ENCODE measurements at regions not wholly inside any gene's neighbourhood (a gene's known extent, or its start where the extent isn't known, plus 50 kb on each side); places are given as distances from the start of the nearest gene placed in this dataset.

DNA sequence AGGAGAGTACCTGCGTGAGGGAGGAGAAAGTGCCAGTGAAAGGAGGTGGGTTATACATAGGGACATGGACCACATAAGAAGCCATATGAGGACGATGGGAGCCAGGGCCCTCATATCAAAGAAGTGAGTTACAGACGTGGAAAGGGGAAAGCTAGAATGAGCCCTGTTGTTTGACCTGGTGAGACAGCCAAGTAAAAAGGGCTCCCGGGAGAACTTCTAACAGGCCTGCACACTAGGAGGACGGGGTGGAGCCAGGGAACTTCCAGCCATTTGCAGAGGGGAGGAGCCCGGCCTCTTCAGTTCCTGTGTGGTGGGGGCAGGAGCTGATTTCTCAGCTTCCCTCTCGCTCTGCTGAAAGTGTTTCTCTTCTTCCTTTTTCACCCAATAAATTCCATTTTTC lies 84.1 kb upstream of the SLC66A3 start:
- no peaks in the 10 kb centered on the region for H3K9me3 ChIP-seq (replicated peaks; ENCODE audit: control insufficient read depth, low read depth, low read length)
- H3K27me3 ChIP-seq (ENCODE audit: control insufficient read depth, insufficient read depth, low read length), result no peaks in the 10 kb centered on the region
- peak; percentile 17 for DNase-seq
- no peak overlapping the region for H3K4me3 ChIP-seq (ENCODE audit: low read length)
- H3K36me3 ChIP-seq (ENCODE audit: control insufficient read depth, insufficient read depth, low read length), result no peaks in the 10 kb centered on the region
- H3K27ac ChIP-seq (ENCODE audit: low read length), result no peak overlapping the region
- H3K4me1 ChIP-seq (ENCODE audit: control insufficient read depth, insufficient read depth, low read length), result no peaks in the 10 kb centered on the region
- 14% methylated on average over 3 of the region's 7 CpGs for WGBS (ENCODE audit: insufficient coverage)

DNA sequence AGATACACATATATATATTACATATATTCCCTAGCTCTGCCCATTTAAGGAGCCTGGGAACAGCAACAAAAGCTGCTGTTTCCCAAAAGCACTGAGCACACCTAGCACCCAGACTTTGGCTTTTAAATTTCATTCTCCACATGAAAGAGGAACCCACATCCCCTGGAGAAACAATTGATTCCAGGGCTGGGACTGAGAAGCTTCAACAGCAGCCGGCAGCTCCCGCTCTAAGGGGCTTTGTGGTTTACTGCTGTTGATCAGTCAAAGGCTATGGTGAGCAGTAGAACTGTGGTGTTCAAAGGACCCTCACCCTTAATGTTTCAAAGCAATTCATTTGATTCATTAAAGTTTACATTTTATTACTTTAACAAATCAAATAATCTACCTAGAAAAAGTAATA lies 83.3 kb upstream of the SLC66A3 start:
- Histone ChIP-seq H3K9me3 (replicated peaks; ENCODE audit: control insufficient read depth, low read depth, low read length) (no peaks in the 10 kb centered on the region), H3K4me1 (ENCODE audit: control insufficient read depth, insufficient read depth, low read length) (no peaks in the 10 kb centered on the region), H3K36me3 (ENCODE audit: control insufficient read depth, insufficient read depth, low read length) (no peaks in the 10 kb centered on the region), H3K27ac (ENCODE audit: low read length) (no peak overlapping the region), H3K4me3 (ENCODE audit: low read length) (no peak overlapping the region), H3K27me3 (ENCODE audit: control insufficient read depth, insufficient read depth, low read length) (no peaks in the 10 kb centered on the region)
- no peak for DNase-seq
- no CpG with 5 or more reads among the region's 2 CpGs for WGBS (ENCODE audit: insufficient coverage)

DNA sequence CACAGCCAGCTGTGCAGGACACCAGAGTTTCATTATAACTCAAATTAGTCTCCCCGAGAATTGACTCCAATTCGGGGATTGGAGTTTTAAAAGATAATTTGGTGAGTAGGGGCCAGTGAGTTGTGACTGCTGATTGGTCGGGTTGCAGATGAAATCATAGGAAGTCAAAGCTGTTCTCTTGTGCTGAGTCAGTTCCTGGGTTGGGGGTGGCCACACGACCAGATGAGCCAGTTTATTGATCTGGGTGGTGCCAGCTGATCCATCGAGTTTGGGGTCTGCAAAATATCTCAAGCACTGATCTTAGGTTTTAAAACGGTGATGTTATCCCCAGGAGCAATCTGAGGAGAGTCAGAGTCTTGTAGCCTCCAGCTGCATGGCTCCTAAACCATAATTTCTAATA lies 82.7 kb upstream of the SLC66A3 start:
- no peaks in the 10 kb centered on the region for H3K36me3 ChIP-seq (ENCODE audit: control insufficient read depth, insufficient read depth, low read length)
- H3K4me1 ChIP-seq (ENCODE audit: control insufficient read depth, insufficient read depth, low read length), result no peaks in the 10 kb centered on the region
- 71% methylated on average over 2 of the region's 6 CpGs for WGBS (ENCODE audit: insufficient coverage)
- no peaks in the 10 kb centered on the region for H3K27me3 ChIP-seq (ENCODE audit: control insufficient read depth, insufficient read depth, low read length)
- H3K4me3 ChIP-seq (ENCODE audit: low read length), result no peak overlapping the region
- H3K27ac ChIP-seq (ENCODE audit: low read length), result no peak overlapping the region
- no peaks in the 10 kb centered on the region for H3K9me3 ChIP-seq (replicated peaks; ENCODE audit: control insufficient read depth, low read depth, low read length)
- DNase-seq, result no peak

DNA sequence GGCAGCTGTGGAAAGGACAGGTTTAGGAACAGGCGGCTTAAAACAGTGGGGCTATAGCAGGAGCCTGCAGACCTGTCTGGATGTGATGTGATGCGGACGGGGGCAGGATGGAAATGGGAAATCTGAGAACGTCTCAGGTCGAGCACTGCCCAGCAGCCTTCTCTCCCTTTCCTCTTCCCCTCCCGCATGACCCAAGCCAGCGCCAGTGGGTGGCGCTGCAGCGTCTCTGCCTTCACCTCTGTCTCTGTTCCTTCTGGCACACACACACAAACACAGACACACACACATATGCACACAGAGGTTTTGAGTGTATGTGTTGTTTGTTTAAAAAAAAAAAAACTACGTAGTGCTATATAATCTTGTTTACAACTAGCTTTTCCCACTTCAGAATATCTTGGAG lies 82.0 kb upstream of the SLC66A3 start:
- no peak overlapping the region for H3K27ac ChIP-seq (ENCODE audit: low read length)
- H3K36me3 ChIP-seq (ENCODE audit: control insufficient read depth, insufficient read depth, low read length), result no peaks in the 10 kb centered on the region
- no peak overlapping the region for H3K4me3 ChIP-seq (ENCODE audit: low read length)
- peak; percentile 19 for DNase-seq
- H3K27me3 ChIP-seq (ENCODE audit: control insufficient read depth, insufficient read depth, low read length), result no peaks in the 10 kb centered on the region
- no peaks in the 10 kb centered on the region for H3K9me3 ChIP-seq (replicated peaks; ENCODE audit: control insufficient read depth, low read depth, low read length)
- no peaks in the 10 kb centered on the region for H3K4me1 ChIP-seq (ENCODE audit: control insufficient read depth, insufficient read depth, low read length)
- WGBS (ENCODE audit: insufficient coverage), result no CpG with 5 or more reads among the region's 10 CpGs

DNA sequence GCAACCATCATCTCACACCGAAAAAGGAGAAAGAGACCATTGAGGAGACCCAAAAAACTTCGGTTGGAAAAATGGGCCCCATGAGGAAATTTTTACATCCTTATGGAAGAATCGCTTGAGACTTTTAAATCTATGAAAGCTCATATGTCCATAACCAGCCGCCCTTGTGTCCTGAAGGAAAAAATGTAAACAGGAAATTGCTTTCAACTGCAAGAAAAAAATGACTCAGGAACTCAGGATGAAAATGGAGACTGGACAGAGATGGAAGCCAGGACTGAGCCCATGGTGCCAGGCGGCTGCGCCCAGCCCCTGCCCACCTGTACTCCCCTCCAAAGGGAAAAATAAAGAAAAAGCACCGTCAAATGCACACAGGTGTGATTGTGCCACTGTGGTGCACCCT lies 81.5 kb upstream of the SLC66A3 start:
- no peaks in the 10 kb centered on the region for H3K27me3 ChIP-seq (ENCODE audit: control insufficient read depth, insufficient read depth, low read length)
- no peak overlapping the region for H3K4me3 ChIP-seq (ENCODE audit: low read length)
- no peaks in the 10 kb centered on the region for H3K4me1 ChIP-seq (ENCODE audit: control insufficient read depth, insufficient read depth, low read length)
- no peak for DNase-seq
- H3K36me3 ChIP-seq (ENCODE audit: control insufficient read depth, insufficient read depth, low read length), result no peaks in the 10 kb centered on the region
- no peak overlapping the region for H3K27ac ChIP-seq (ENCODE audit: low read length)
- 22% methylated on average over 3 of the region's 7 CpGs for WGBS (ENCODE audit: insufficient coverage)
- H3K9me3 ChIP-seq (replicated peaks; ENCODE audit: control insufficient read depth, low read depth, low read length), result no peaks in the 10 kb centered on the region

DNA sequence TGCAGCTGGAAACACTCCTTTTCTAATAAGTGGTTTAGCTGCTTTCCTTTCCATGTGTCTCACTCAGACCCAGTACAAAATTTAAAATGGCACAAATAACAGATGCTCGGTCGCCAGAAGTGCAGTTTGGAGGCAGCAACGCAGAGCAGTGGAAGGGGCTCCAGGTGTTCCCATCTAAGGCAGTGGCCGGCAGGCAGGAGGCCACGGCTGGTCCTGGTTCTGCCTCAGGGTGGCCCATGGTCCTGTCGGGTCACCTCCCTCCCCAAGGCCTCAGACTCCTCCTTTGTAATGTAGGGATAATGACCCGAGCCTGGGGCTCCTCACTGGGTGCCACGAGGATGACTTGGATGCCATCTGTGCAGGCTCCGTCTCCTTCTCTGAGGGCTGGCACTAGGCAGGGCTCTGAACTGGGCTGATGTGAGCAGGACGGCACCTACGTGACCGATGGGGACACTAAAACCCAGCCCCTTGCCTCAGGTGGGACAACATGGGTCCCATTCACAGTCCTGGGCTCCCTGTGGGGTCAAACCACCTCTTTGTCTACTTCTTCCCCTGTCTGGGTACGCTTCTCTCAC lies 80.9 kb upstream of the SLC66A3 start:
- no peaks in the 10 kb centered on the region for H3K9me3 ChIP-seq (replicated peaks; ENCODE audit: control insufficient read depth, low read depth, low read length)
- no peaks in the 10 kb centered on the region for H3K36me3 ChIP-seq (ENCODE audit: control insufficient read depth, insufficient read depth, low read length)
- WGBS (ENCODE audit: insufficient coverage), result 60% methylated on average over 9 of the region's 13 CpGs
- no peak for DNase-seq
- H3K4me1 ChIP-seq (ENCODE audit: control insufficient read depth, insufficient read depth, low read length), result no peaks in the 10 kb centered on the region
- no peaks in the 10 kb centered on the region for H3K27me3 ChIP-seq (ENCODE audit: control insufficient read depth, insufficient read depth, low read length)
- no peak overlapping the region for H3K4me3 ChIP-seq (ENCODE audit: low read length)
- no peak overlapping the region for H3K27ac ChIP-seq (ENCODE audit: low read length)

DNA sequence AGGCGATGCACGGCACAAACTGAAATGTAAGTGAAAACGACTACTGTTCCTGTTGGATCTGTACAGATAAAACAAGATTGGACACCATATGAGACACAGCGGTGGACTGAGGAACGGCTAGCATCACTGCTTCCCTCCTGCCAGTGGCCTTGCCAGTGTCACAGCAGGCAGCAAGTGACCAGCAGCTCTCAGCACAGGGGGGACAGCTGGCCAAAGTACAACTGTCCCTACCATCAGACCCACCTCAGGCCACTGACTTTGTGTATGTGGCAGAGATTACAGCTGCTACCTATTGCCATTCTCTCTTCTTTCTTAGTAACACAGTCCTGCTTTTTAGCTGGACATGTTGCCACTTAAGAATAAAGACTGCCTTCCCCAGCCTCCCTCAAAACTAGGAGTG lies 80.0 kb upstream of the SLC66A3 start:
- Histone ChIP-seq H3K36me3 (ENCODE audit: control insufficient read depth, insufficient read depth, low read length) (no peaks in the 10 kb centered on the region), H3K4me3 (ENCODE audit: low read length) (no peak overlapping the region), H3K9me3 (replicated peaks; ENCODE audit: control insufficient read depth, low read depth, low read length) (no peaks in the 10 kb centered on the region), H3K4me1 (ENCODE audit: control insufficient read depth, insufficient read depth, low read length) (no peaks in the 10 kb centered on the region), H3K27ac (ENCODE audit: low read length) (no peak overlapping the region), H3K27me3 (ENCODE audit: control insufficient read depth, insufficient read depth, low read length) (no peaks in the 10 kb centered on the region)
- 88% methylated on average over 5 of the region's 5 CpGs for WGBS (ENCODE audit: insufficient coverage)
- no peak for DNase-seq

DNA sequence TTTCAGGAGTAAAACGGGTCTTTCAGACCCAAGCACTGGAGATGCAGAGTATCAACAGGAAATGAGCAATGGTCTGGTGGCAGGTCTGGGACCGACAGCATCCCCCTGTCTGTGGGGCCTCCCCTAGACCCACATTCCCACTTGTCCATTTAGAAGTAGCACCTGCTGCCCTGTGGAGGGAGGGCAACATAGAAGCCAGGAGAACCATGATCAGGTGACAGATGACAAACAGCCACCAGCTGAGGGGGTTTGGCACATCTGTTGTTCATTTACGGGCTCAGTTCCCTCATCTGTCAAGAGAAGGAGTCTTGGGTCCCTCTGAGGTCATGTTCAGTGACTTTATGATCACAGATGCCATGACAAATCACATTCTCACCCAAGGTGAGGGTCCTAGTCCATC lies 77.9 kb upstream of the SLC66A3 start:
- no peaks in the 10 kb centered on the region for H3K36me3 ChIP-seq (ENCODE audit: control insufficient read depth, insufficient read depth, low read length)
- no peaks in the 10 kb centered on the region for H3K4me1 ChIP-seq (ENCODE audit: control insufficient read depth, insufficient read depth, low read length)
- no peak overlapping the region for H3K27ac ChIP-seq (ENCODE audit: low read length)
- no peaks in the 10 kb centered on the region for H3K9me3 ChIP-seq (replicated peaks; ENCODE audit: control insufficient read depth, low read depth, low read length)
- no peaks in the 10 kb centered on the region for H3K27me3 ChIP-seq (ENCODE audit: control insufficient read depth, insufficient read depth, low read length)
- no CpG with 5 or more reads among the region's 3 CpGs for WGBS (ENCODE audit: insufficient coverage)
- peak; percentile 9 for DNase-seq
- H3K4me3 ChIP-seq (ENCODE audit: low read length), result no peak overlapping the region

DNA sequence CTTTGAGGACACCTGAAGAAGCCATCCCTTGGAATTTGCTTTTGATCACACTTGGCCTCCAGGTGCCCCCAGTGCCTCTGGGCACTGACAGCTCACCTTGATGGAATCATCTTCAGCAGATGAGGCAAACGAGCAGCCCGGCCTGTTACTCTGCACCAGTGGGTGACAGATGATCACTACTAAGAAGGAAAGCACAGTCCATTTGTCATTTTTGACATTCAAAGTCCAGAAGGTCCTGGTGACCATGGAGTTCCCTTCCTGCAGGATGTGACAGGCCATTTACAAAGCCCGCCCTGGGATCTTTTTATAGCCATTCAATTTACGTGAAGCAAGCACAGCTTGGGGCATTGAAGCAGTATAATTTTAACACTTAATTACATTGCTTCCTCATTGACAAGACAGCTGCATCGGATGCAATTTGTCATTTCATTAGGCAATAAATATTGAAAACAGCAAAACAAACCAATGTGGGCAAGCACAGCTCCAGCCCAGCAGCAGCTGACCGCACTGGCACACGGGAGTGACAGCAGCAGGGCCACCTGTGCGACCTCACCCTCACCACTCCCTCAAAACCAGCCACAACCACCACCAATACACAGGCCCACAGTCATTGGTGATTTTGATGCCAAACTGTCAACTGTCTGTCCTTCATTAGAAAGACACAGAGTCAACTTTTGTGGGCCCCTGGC lies 76.0 kb upstream of the SLC66A3 start:
- Histone ChIP-seq H3K9me3 (replicated peaks; ENCODE audit: control insufficient read depth, low read depth, low read length) (no peaks in the 10 kb centered on the region), H3K27me3 (ENCODE audit: control insufficient read depth, insufficient read depth, low read length) (no peaks in the 10 kb centered on the region), H3K27ac (ENCODE audit: low read length) (no peak overlapping the region), H3K4me3 (ENCODE audit: low read length) (no peak overlapping the region), H3K4me1 (ENCODE audit: control insufficient read depth, insufficient read depth, low read length) (no peaks in the 10 kb centered on the region), H3K36me3 (ENCODE audit: control insufficient read depth, insufficient read depth, low read length) (no peaks in the 10 kb centered on the region)
- 38% methylated on average over 6 of the region's 8 CpGs for WGBS (ENCODE audit: insufficient coverage)
- DNase-seq, result no peak

DNA sequence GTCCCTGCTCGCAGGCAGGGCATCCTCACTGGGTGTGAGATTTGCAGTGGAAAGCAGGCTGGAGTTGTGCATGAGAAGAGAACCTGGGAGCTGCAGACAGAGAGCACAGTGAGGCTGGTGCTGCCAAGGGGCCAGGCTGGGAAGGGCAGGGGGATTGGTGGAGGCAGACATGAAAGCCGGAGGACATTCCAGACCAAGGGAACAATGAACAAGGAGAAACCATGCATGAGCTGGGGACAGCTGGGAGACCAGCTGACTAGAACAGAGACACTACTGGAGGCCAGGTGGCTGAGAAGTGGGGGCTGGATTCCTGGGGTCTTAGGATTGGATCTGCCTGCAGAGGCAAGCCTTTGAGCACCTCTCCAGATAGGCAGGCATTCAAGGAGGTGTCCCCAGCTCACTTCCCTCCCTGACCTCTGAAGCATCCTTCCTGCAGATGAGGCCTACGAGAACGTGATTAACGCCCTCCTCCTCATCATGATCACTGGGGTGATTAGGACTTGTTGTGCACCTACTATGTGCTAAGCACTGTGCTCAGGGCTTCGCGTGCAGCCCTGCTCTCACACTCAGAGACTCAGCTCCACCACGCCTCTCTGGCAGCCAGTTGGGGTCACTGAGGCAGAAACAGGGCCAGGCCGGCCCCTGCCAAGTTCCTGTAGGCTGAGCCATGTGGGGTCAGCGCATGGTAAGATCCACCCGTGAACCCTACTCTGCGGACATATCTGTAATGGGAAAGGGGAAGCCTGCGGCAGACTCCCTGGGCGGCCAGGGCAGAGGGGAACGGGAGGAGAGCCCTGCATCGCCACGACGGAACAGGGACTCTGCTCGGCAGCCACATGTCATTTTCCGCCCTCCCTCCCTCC lies 74.8 kb upstream of the SLC66A3 start:
- WGBS (ENCODE audit: insufficient coverage), result 82% methylated on average over 9 of the region's 20 CpGs
- H3K27ac ChIP-seq (ENCODE audit: low read length), result no peak overlapping the region
- H3K4me1 ChIP-seq (ENCODE audit: control insufficient read depth, insufficient read depth, low read length), result no peaks in the 10 kb centered on the region
- no peaks in the 10 kb centered on the region for H3K9me3 ChIP-seq (replicated peaks; ENCODE audit: control insufficient read depth, low read depth, low read length)
- H3K4me3 ChIP-seq (ENCODE audit: low read length), result no peak overlapping the region
- no peaks in the 10 kb centered on the region for H3K36me3 ChIP-seq (ENCODE audit: control insufficient read depth, insufficient read depth, low read length)
- no peaks in the 10 kb centered on the region for H3K27me3 ChIP-seq (ENCODE audit: control insufficient read depth, insufficient read depth, low read length)
- peak; percentile 56 for DNase-seq
